B cell (primary cell): ENCODE measurements at regions not wholly inside any gene's neighbourhood (a gene's known extent, or its start where the extent isn't known, plus 50 kb on each side); places are given as distances from the start of the nearest gene placed in this dataset.

Source experiments
- ATAC-seq: fragments of 200-7000 bp; cut with Tn5 transposase; one replicate; pipeline ENCODE4 v1.10.0; 2021; ENCODE audit warnings: low read depth, mild to moderate bottlenecking, moderate number of reproducible peaks, moderate library complexity
- CTCF ChIA-PET: fragments of 350-600 bp; sonication (Branson Sonifier 250); formaldehyde crosslinking; loops from one replicate; lab custom pipeline; 2021; ENCODE audit warnings: antibody characterized with exemption, inconsistent platforms; lab: Charles Lee
- POLR2A ChIA-PET: fragments of 350-600 bp; sonication (Branson Sonifier 250); formaldehyde crosslinking; loops from one replicate; lab custom pipeline; 2021; ENCODE audit warnings: antibody characterized with exemption; lab: Charles Lee
- DNase-seq: peaks from one replicate; pipeline ENCODE4 v3.0.0; 2013
- H2AFZ ChIP-seq: 2 replicates; pipeline ENCODE4 v1.6.1; 2012; ENCODE audit warnings: mild to moderate bottlenecking, low read depth, low read length; ENCODE audit not compliant: insufficient read depth, poor library complexity, severe bottlenecking
- H3K27ac ChIP-seq, 2 donors: 1 replicate in 1 of 2; 2 replicates in 1 of 2; pipeline ENCODE4 v1.5.1; 2012 to 2013; ENCODE audit warnings: low read length in 2 of 2, mild to moderate bottlenecking in 2 of 2, moderate library complexity in 1 of 2
- H3K27me3 ChIP-seq, 4 experiments: fragments of 200-600 bp in 1 of 4; sonication (generic) in 1 of 4; replicated peaks in 1 of 4; 1 replicate in 2 of 4; 2 replicates in 2 of 4; pipeline versions ENCODE4 v1.6.1 to v1.7.0; 2013 to 2016; ENCODE audit warnings: low read length in 3 of 4, mild to moderate bottlenecking in 2 of 4, mixed read lengths in 1 of 4, moderate library complexity in 1 of 4; ENCODE audit not compliant: insufficient read depth in 4 of 4, control insufficient read depth in 3 of 4; ENCODE audit errors: control extremely low read depth in 1 of 4
- H3K36me3 ChIP-seq, 2 experiments: replicated peaks in 1 of 2; 1 replicate in 1 of 2; 2 replicates in 1 of 2; pipeline versions ENCODE4 v1.6.1 to v1.7.1; 2013; ENCODE audit warnings: low read length in 1 of 2; ENCODE audit not compliant: insufficient read depth in 2 of 2, control insufficient read depth in 1 of 2; ENCODE audit errors: control extremely low read depth in 1 of 2, extremely low read depth in 1 of 2
- H3K4me1 ChIP-seq, 2 donors: fragments of 200-600 bp in 1 of 2; sonication (generic) in 1 of 2; 1 replicate in 1 of 2; 2 replicates in 1 of 2; pipeline versions ENCODE4 v1.5.1 to v1.6.1; 2013 to 2017; ENCODE audit warnings: low read length in 2 of 2; ENCODE audit not compliant: control insufficient read depth in 2 of 2, insufficient read depth in 2 of 2
- H3K4me2 ChIP-seq: replicated peaks from 2 replicates; pipeline ENCODE3; 2012; ENCODE audit warnings: mild to moderate bottlenecking, low read depth, low read length; ENCODE audit not compliant: poor library complexity, severe bottlenecking
- H3K4me3 ChIP-seq, 5 experiments: fragments of 200-600 bp in 1 of 5; sonication (generic) in 1 of 5; 1 replicate in 3 of 5; 2 replicates in 2 of 5; pipeline versions ENCODE4 v1.5.1 to v1.7.0; 2011 to 2016; ENCODE audit warnings: low read length in 4 of 5, mild to moderate bottlenecking in 4 of 5, low read depth in 2 of 5, control low read depth in 1 of 5, moderate library complexity in 1 of 5; ENCODE audit not compliant: insufficient read depth in 1 of 5; ENCODE audit errors: control extremely low read depth in 1 of 5, extremely low read depth in 1 of 5
- H3K79me2 ChIP-seq: fragments of 200-600 bp; sonication (generic); one replicate; pipeline ENCODE4 v1.6.0; 2016; ENCODE audit warnings: low read length; ENCODE audit not compliant: control insufficient read depth, insufficient read depth
- H3K9ac ChIP-seq: fragments of 200-600 bp; sonication (generic); 2 replicates; pipeline ENCODE4 v1.6.1; 2017; ENCODE audit warnings: mild to moderate bottlenecking, low read length, moderate library complexity
- H3K9me3 ChIP-seq, 3 donors: one replicate each; pipeline versions ENCODE4 v1.6.1 to v1.7.1; 2013; ENCODE audit warnings: low read length in 2 of 3; ENCODE audit not compliant: control insufficient read depth in 2 of 3, insufficient read depth in 1 of 3; ENCODE audit errors: control extremely low read depth in 1 of 3
- H4K20me1 ChIP-seq: 2 replicates; pipeline ENCODE4 v1.6.0; 2012; ENCODE audit warnings: mild to moderate bottlenecking, low read length; ENCODE audit not compliant: insufficient read depth, control insufficient read depth, poor library complexity, severe bottlenecking
- H3K27ac Mint-ChIP-seq: one replicate; pipeline ENCODE4 v1.8.0; 2021; ENCODE audit warnings: mixed read lengths
- H3K27me3 Mint-ChIP-seq: one replicate; pipeline ENCODE4 v1.8.0; 2021; ENCODE audit warnings: mixed read lengths
- H3K4me1 Mint-ChIP-seq: one replicate; pipeline ENCODE4 v1.8.0; 2021; ENCODE audit warnings: mixed read lengths
- H3K4me3 Mint-ChIP-seq: one replicate; pipeline ENCODE4 v1.8.0; 2021; ENCODE audit warnings: mixed read lengths
- H3K9me3 Mint-ChIP-seq: one replicate; pipeline ENCODE4 v1.8.0; 2022; ENCODE audit warnings: mixed read lengths; ENCODE audit not compliant: insufficient read depth
- CTCF ChIP-seq: fragments of 200-600 bp; IDR thresholded peaks from one replicate; pipeline ENCODE4 v1.8.0; 2022; ENCODE audit warnings: antibody characterized with exemption, mild to moderate bottlenecking
- EZH2 ChIP-seq: IDR thresholded peaks from 2 replicates; pipeline ENCODE4 v1.6.1; 2012; ENCODE audit warnings: borderline replicate concordance, low read depth, mild to moderate bottlenecking, moderate library complexity, low read length; ENCODE audit not compliant: insufficient read depth, poor library complexity, severe bottlenecking
- WGBS: methylation state at CpG from one replicate; pipeline ENCODE4 v1.1.5; 2013; ENCODE audit warnings: missing lambda C conversion rate; ENCODE audit not compliant: insufficient coverage; 5-methylcytosine and 5-hydroxymethylcytosine counted together
- intact Hi-C: fragments of 100-400 bp; cut with micrococcal nuclease; formaldehyde crosslinking; loops from one replicate; pipeline ENCODE4 v1.10.0; 2022

GRCh38 chrX:115437841-115438595 lies 123.0 kb upstream of the PLS3 start:
- ChIA-PET POLR2A (no interaction called here), CTCF (no interaction called here)
- no peaks in the 10 kb centered on the region for H3K4me1 Mint-ChIP-seq
- Histone ChIP-seq H3K9me3 (no peaks in the 10 kb centered on the region), H3K9ac (no peak overlapping the region), H2AFZ (no peak overlapping the region), H3K4me3 (no peak overlapping the region), H3K27me3 (no peaks in the 10 kb centered on the region), H4K20me1 (no peaks in the 10 kb centered on the region), H3K4me1 (no peaks in the 10 kb centered on the region), H3K36me3 (no peaks in the 10 kb centered on the region), H3K79me2 (no peaks in the 10 kb centered on the region), H3K4me2 (no peak overlapping the region), H3K27ac (no peak overlapping the region)
- ATAC-seq = no peak
- no peaks in the 10 kb centered on the region for H3K9me3 Mint-ChIP-seq
- no peak overlapping the region for H3K4me3 Mint-ChIP-seq
- TF ChIP-seq CTCF (no peak), EZH2 (no peak)
- DNase-seq = no peak
- no peak overlapping the region for H3K27ac Mint-ChIP-seq
- no CpG with 5 or more reads among the region's 5 CpGs for whole genome bisulfite sequencing
- intact Hi-C loops = no loop called here
- no peaks in the 10 kb centered on the region for H3K27me3 Mint-ChIP-seq

- no peak for ATAC-seq
- H2AFZ ChIP-seq = no peak overlapping the region
- DNase-seq = no peak
- H3K4me2 ChIP-seq = no peak overlapping the region
- Mint-ChIP-seq H3K4me3 (no peak overlapping the region), H3K4me1 (no peaks in the 10 kb centered on the region), H3K27ac (no peak overlapping the region), H3K9me3 (no peaks in the 10 kb centered on the region), H3K27me3 (no peaks in the 10 kb centered on the region)
- ChIA-PET POLR2A (no interaction called here), CTCF (no interaction called here)
- intact Hi-C loops = no loop called here
- no peak overlapping the region for H3K27ac ChIP-seq
- H4K20me1 ChIP-seq = no peaks in the 10 kb centered on the region
- H3K9ac ChIP-seq = no peak overlapping the region
- no CpG with 5 or more reads among the region's 2 CpGs for WGBS
- no peak for TF ChIP-seq EZH2
- no peak for TF ChIP-seq CTCF
- H3K27me3 ChIP-seq = no peaks in the 10 kb centered on the region
- no peaks in the 10 kb centered on the region for H3K36me3 ChIP-seq
- H3K4me3 ChIP-seq = no peak overlapping the region
- no peaks in the 10 kb centered on the region for H3K9me3 ChIP-seq
- no peaks in the 10 kb centered on the region for H3K79me2 ChIP-seq
- H3K4me1 ChIP-seq = no peaks in the 10 kb centered on the region
These were observed 112.8 kb upstream of the PLS3 start for GRCh38 chrX:115448146-115448545.
